Osteoblast (primary cell): ENCODE measurements at regions not wholly inside any gene's neighbourhood (a gene's known extent, or its start where the extent isn't known, plus 50 kb on each side); places are given as distances from the start of the nearest gene placed in this dataset.

Source experiments
- DNase-seq: peaks from one replicate; pipeline ENCODE4 v3.0.0; 2011; ENCODE audit warnings: low spot score, mixed read lengths; ENCODE audit not compliant: insufficient read length; ENCODE audit errors: missing footprints
- H2AFZ ChIP-seq: 2 replicates; pipeline ENCODE4 v1.6.0; 2011; ENCODE audit warnings: mild to moderate bottlenecking, low read length
- H3K27ac ChIP-seq: 2 replicates; pipeline ENCODE4 v1.5.1; 2011; ENCODE audit warnings: mild to moderate bottlenecking, low read depth, low read length, moderate library complexity
- H3K27me3 ChIP-seq: 2 replicates; pipeline ENCODE4 v1.6.0; 2012; ENCODE audit warnings: mild to moderate bottlenecking, control low read depth, inconsistent platforms, low read length, moderate library complexity; ENCODE audit not compliant: insufficient read depth
- H3K36me3 ChIP-seq: 2 replicates; pipeline ENCODE4 v1.5.1; 2011; ENCODE audit warnings: mild to moderate bottlenecking, low read length, control low read depth, moderate library complexity; ENCODE audit not compliant: insufficient read depth
- H3K4me1 ChIP-seq: 2 replicates; pipeline ENCODE4 v1.5.1; 2011; ENCODE audit warnings: mild to moderate bottlenecking, low read length, control low read depth, moderate library complexity; ENCODE audit not compliant: insufficient read depth
- H3K4me2 ChIP-seq: 2 replicates; pipeline ENCODE4 v1.6.0; 2011; ENCODE audit warnings: mild to moderate bottlenecking, low read length; ENCODE audit not compliant: insufficient read depth
- H3K4me3 ChIP-seq: fragments of 200-600 bp; sonication (generic); 3 replicates; pipeline ENCODE4 v1.5.1; 2012; ENCODE audit warnings: mild to moderate bottlenecking, low read length, inconsistent platforms; ENCODE audit not compliant: insufficient read depth
- H3K79me2 ChIP-seq: 2 replicates; pipeline ENCODE4 v1.6.0; 2012; ENCODE audit warnings: mild to moderate bottlenecking, low read length, control low read depth, inconsistent platforms; ENCODE audit not compliant: insufficient read depth
- H3K9me3 ChIP-seq: 2 replicates; pipeline ENCODE4 v1.5.1; 2011; ENCODE audit warnings: low read depth, low read length, control low read depth
- H4K20me1 ChIP-seq: 2 replicates; pipeline ENCODE4 v1.6.0; 2012; ENCODE audit warnings: mild to moderate bottlenecking, low read length, control low read depth; ENCODE audit not compliant: insufficient read depth
- TF ChIP-seq, protein P1 (sequence below): IDR thresholded peaks from 2 replicates; pipeline ENCODE4 v1.5.1; 2011; ENCODE audit warnings: mild to moderate bottlenecking, low read depth, low read length, moderate library complexity; ENCODE audit errors: extremely low read depth

DNA sequence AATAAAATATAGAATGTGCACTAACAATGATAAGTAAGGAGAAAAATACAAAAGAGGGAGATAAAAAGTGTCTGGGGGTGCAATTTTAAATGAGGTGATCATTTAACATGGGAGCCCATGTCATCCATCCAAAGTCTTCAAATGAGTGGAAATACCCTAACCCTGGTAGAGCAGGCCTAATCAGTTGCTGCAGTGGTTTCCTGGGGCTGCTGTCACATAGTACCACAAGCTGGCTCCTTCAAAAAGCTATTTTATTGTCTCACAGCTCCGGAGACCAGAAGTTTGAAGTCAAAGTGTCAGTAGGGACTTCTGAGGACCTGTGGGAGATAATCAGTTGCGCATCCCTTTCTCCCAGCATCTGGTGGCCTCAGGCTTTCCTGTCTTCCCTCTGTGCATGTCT lies 717.9 kb downstream of the DIAPH3 start:
- H2AFZ ChIP-seq = no peak overlapping the region
- TF ChIP-seq, protein P1, sequence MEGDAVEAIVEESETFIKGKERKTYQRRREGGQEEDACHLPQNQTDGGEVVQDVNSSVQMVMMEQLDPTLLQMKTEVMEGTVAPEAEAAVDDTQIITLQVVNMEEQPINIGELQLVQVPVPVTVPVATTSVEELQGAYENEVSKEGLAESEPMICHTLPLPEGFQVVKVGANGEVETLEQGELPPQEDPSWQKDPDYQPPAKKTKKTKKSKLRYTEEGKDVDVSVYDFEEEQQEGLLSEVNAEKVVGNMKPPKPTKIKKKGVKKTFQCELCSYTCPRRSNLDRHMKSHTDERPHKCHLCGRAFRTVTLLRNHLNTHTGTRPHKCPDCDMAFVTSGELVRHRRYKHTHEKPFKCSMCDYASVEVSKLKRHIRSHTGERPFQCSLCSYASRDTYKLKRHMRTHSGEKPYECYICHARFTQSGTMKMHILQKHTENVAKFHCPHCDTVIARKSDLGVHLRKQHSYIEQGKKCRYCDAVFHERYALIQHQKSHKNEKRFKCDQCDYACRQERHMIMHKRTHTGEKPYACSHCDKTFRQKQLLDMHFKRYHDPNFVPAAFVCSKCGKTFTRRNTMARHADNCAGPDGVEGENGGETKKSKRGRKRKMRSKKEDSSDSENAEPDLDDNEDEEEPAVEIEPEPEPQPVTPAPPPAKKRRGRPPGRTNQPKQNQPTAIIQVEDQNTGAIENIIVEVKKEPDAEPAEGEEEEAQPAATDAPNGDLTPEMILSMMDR = no peak
- H3K9me3 ChIP-seq = no peaks in the 10 kb centered on the region
- no peak overlapping the region for H3K27ac ChIP-seq
- DNase-seq = no peak
- no peak overlapping the region for H3K4me3 ChIP-seq
- H3K36me3 ChIP-seq = no peaks in the 10 kb centered on the region
- no peaks in the 10 kb centered on the region for H4K20me1 ChIP-seq
- no peaks in the 10 kb centered on the region for H3K27me3 ChIP-seq
- no peaks in the 10 kb centered on the region for H3K79me2 ChIP-seq
- no peak overlapping the region for H3K4me2 ChIP-seq
- H3K4me1 ChIP-seq = no peaks in the 10 kb centered on the region

DNA sequence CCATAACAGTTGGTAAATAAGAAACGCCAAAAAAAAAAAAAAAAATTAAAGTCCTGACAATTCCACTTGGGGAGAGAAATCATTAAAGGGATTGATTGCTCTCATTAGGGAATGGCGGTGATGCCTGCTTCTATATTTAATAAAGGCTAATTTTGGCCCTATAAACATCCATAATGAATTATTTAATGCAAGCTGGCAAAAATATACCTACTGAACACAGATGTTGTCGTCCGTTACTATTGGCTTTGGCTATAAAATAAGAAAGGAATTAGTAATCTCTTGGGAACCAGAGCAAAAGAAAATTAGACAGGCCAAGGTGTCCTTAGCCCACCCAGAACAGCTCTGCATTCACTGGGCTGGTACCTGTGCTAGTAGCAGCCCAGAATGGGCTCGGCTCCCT lies 717.3 kb downstream of the DIAPH3 start:
- TF ChIP-seq, protein P1 = no peak
- DNase-seq = no peak
- H3K79me2 ChIP-seq = no peaks in the 10 kb centered on the region
- H3K27me3 ChIP-seq = no peaks in the 10 kb centered on the region
- no peak overlapping the region for H2AFZ ChIP-seq
- H4K20me1 ChIP-seq = no peaks in the 10 kb centered on the region
- no peak overlapping the region for H3K27ac ChIP-seq
- no peaks in the 10 kb centered on the region for H3K9me3 ChIP-seq
- H3K4me1 ChIP-seq = no peaks in the 10 kb centered on the region
- no peaks in the 10 kb centered on the region for H3K36me3 ChIP-seq
- H3K4me2 ChIP-seq = no peak overlapping the region
- no peak overlapping the region for H3K4me3 ChIP-seq

DNA sequence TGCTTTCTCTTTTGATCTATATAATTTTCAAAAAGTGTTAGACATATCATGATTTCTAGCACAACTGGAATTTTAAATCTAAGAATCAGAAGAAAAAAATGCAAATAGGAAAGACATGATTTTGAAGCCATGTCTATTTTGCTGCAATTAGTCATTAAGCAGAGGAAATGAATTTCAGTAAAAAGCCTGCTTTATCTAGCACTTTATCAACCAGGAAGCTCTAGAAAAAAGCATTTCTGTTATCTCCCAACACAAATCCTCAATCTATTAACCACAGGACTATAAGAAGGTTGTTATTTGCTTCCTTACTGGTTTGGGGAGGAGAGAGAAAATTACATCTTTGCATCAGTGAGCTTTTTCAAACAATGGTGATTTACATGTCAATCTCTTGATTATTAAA lies 716.7 kb downstream of the DIAPH3 start:
- no peak overlapping the region for H3K4me3 ChIP-seq
- H3K36me3 ChIP-seq = no peaks in the 10 kb centered on the region
- H3K27ac ChIP-seq = no peak overlapping the region
- no peaks in the 10 kb centered on the region for H3K79me2 ChIP-seq
- H3K4me2 ChIP-seq = no peak overlapping the region
- H3K9me3 ChIP-seq = no peaks in the 10 kb centered on the region
- no peaks in the 10 kb centered on the region for H3K4me1 ChIP-seq
- no peak overlapping the region for H2AFZ ChIP-seq
- no peaks in the 10 kb centered on the region for H4K20me1 ChIP-seq
- TF ChIP-seq, protein P1 = no peak
- H3K27me3 ChIP-seq = no peaks in the 10 kb centered on the region
- no peak for DNase-seq

DNA sequence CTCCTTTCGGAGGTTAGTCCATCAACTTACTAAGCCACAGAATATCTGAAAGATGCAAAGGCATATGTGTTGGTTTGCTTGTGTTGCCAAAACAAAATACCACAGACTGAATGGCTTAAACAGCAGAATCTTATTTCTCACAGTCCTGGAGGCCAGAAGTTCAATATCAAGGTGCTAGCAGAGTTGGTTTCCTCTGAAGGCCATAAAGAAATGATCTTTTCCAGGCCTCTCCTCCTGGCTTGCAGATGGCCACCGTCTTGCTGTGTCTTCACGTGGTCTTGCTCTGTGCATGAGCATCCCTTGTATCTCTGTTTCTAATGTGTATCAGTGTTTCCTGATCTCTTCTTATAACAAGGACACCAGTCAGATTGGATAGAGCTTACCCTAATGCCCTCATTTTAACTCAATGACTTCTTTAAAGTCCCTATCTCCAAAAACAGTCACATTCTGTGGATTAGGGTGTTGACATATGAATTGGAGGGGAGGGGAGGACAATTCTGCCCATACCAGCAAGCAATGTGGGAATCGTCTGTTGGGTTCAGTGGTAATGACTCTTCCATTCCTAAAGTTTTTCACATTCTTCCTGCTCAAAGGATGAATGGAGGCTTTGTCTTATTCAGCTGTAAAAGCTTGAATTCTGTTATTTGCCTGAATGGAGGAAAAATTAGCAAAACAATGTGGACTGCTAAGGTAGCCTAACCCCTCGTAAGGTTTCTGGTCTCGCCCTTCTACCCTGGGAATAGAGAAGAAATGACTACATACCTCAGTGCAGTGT lies 715.7 kb downstream of the DIAPH3 start:
- Histone ChIP-seq H3K9me3 (no peaks in the 10 kb centered on the region), H3K4me2 (no peak overlapping the region), H3K4me1 (no peaks in the 10 kb centered on the region), H3K36me3 (no peaks in the 10 kb centered on the region), H3K27ac (no peak overlapping the region), H3K27me3 (no peaks in the 10 kb centered on the region), H3K4me3 (no peak overlapping the region), H2AFZ (no peak overlapping the region), H3K79me2 (no peaks in the 10 kb centered on the region), H4K20me1 (no peaks in the 10 kb centered on the region)
- TF ChIP-seq, protein P1 = no peak
- DNase-seq = no peak
